HEK293 (cell line): ENCODE measurements at regions not wholly inside any gene's neighbourhood (a gene's known extent, or its start where the extent isn't known, plus 50 kb on each side); places are given as distances from the start of the nearest gene placed in this dataset.

ENCODE experiments used
- BCL11A ChIP-seq: fragments of 450-650 bp; formaldehyde crosslinking; IDR thresholded peaks from 2 replicates; pipeline ENCODE4 v1.5.1; 2016; ENCODE audit warnings: low read depth, missing biosample characterization, missing genetic modification characterization
- ELK4 ChIP-seq: IDR thresholded peaks from 2 replicates; pipeline ENCODE4 v1.6.1; 2011; ENCODE audit warnings: mild to moderate bottlenecking, low read depth, low read length, borderline replicate concordance
- GLI4 ChIP-seq: fragments of 450-650 bp; formaldehyde crosslinking; IDR thresholded peaks from 2 replicates; pipeline ENCODE4 v1.5.1; 2016; ENCODE audit warnings: missing biosample characterization, missing genetic modification characterization
- GLIS1 ChIP-seq: fragments of 450-650 bp; formaldehyde crosslinking; IDR thresholded peaks from 2 replicates; pipeline ENCODE4 v1.5.1; 2016; ENCODE audit warnings: missing biosample characterization, missing genetic modification characterization
- HIC1 ChIP-seq: fragments of 450-650 bp; formaldehyde crosslinking; IDR thresholded peaks from 2 replicates; pipeline ENCODE4 v1.5.1; 2016; ENCODE audit warnings: missing biosample characterization, missing genetic modification characterization
- KLF16 ChIP-seq: fragments of 450-650 bp; formaldehyde crosslinking; IDR thresholded peaks from 2 replicates; pipeline ENCODE4 v1.5.1; 2017; ENCODE audit warnings: missing biosample characterization, missing genetic modification characterization
- SALL2 ChIP-seq: fragments of 450-650 bp; formaldehyde crosslinking; IDR thresholded peaks from 2 replicates; pipeline ENCODE4 v1.5.0; 2017; ENCODE audit warnings: missing biosample characterization, mild to moderate bottlenecking, missing genetic modification characterization, borderline replicate concordance
- ZBTB48 ChIP-seq: fragments of 450-650 bp; formaldehyde crosslinking; IDR thresholded peaks from 2 replicates; pipeline ENCODE4 v1.5.1; 2016; ENCODE audit warnings: missing biosample characterization, missing genetic modification characterization
- ZFP69B ChIP-seq: fragments of 450-650 bp; formaldehyde crosslinking; IDR thresholded peaks from 2 replicates; pipeline ENCODE4 v1.5.1; 2016; ENCODE audit warnings: missing biosample characterization, missing genetic modification characterization
- ZNF132 ChIP-seq: fragments of 450-650 bp; formaldehyde crosslinking; IDR thresholded peaks from 2 replicates; pipeline ENCODE4 v1.5.1; 2017; ENCODE audit warnings: missing biosample characterization, missing genetic modification characterization, borderline replicate concordance
- ZNF175 ChIP-seq: fragments of 450-650 bp; formaldehyde crosslinking; IDR thresholded peaks from 2 replicates; pipeline ENCODE4 v1.5.1; 2016; ENCODE audit warnings: missing biosample characterization, missing genetic modification characterization
- ZNF2 ChIP-seq: fragments of 450-650 bp; formaldehyde crosslinking; IDR thresholded peaks from 2 replicates; pipeline ENCODE4 v1.5.1; 2016; ENCODE audit warnings: missing biosample characterization, missing genetic modification characterization
- ZNF350 ChIP-seq: fragments of 450-650 bp; formaldehyde crosslinking; IDR thresholded peaks from 2 replicates; pipeline ENCODE4 v1.5.0; 2017; ENCODE audit warnings: missing biosample characterization, mild to moderate bottlenecking, missing genetic modification characterization
- ZNF354C ChIP-seq: fragments of 450-650 bp; formaldehyde crosslinking; IDR thresholded peaks from 2 replicates; pipeline ENCODE4 v1.5.1; 2016; ENCODE audit warnings: missing biosample characterization, missing genetic modification characterization, low read depth, borderline replicate concordance
- ZNF473 ChIP-seq: fragments of 450-650 bp; formaldehyde crosslinking; IDR thresholded peaks from 2 replicates; pipeline ENCODE4 v1.5.1; 2017; ENCODE audit warnings: missing biosample characterization, missing genetic modification characterization
- ZNF48 ChIP-seq: fragments of 450-650 bp; formaldehyde crosslinking; IDR thresholded peaks from 2 replicates; pipeline ENCODE4 v1.5.1; 2016; ENCODE audit warnings: missing biosample characterization, missing genetic modification characterization
- ZNF544 ChIP-seq: fragments of 450-650 bp; formaldehyde crosslinking; IDR thresholded peaks from 2 replicates; pipeline ENCODE4 v1.5.0; 2017; ENCODE audit warnings: missing biosample characterization, missing genetic modification characterization
- ZNF645 ChIP-seq: fragments of 450-650 bp; formaldehyde crosslinking; IDR thresholded peaks from 2 replicates; pipeline ENCODE4; 2016; ENCODE audit warnings: missing biosample characterization, missing genetic modification characterization
- ZNF664 ChIP-seq: fragments of 450-650 bp; formaldehyde crosslinking; IDR thresholded peaks from 2 replicates; pipeline ENCODE4 v1.5.1; 2016; ENCODE audit warnings: missing biosample characterization, missing genetic modification characterization
- ZNF768 ChIP-seq: fragments of 450-650 bp; formaldehyde crosslinking; IDR thresholded peaks from 2 replicates; pipeline ENCODE4 v1.5.1; 2018; ENCODE audit warnings: missing biosample characterization, mild to moderate bottlenecking, missing genetic modification characterization
- ZSCAN4 ChIP-seq: fragments of 450-650 bp; formaldehyde crosslinking; IDR thresholded peaks from 2 replicates; pipeline ENCODE4 v1.5.1; 2017; ENCODE audit warnings: missing biosample characterization, missing genetic modification characterization
- TF ChIP-seq, protein P1 (sequence below): fragments of 450-650 bp; formaldehyde crosslinking; IDR thresholded peaks from 2 replicates; pipeline ENCODE4 v1.5.1; 2016; ENCODE audit warnings: missing biosample characterization, missing genetic modification characterization, borderline replicate concordance
- TF ChIP-seq, protein P2 (sequence below): fragments of 450-650 bp; formaldehyde crosslinking; IDR thresholded peaks from 2 replicates; pipeline ENCODE4 v1.5.1; 2016; ENCODE audit warnings: missing biosample characterization, missing genetic modification characterization
- TF ChIP-seq, protein P3 (sequence below): fragments of 450-650 bp; formaldehyde crosslinking; IDR thresholded peaks from 2 replicates; pipeline ENCODE4 v1.5.1; 2016; ENCODE audit warnings: missing biosample characterization, missing genetic modification characterization
- TF ChIP-seq, protein P4 (sequence below): fragments of 450-650 bp; IDR thresholded peaks from 2 replicates; pipeline ENCODE4 v1.5.1; 2018; ENCODE audit warnings: missing biosample characterization, mild to moderate bottlenecking, missing genetic modification characterization

GRCh38 chr1:30807318-30808066 is 49.9 kb upstream of the LAPTM5 start (continued):
- TF ChIP-seq ELK4 (no peak), ZNF350 (tag by site-specific recombination) (no peak), ZNF48 (tag by site-specific recombination) (no peak), ZFP69B (peak; percentile 39; the same call in 1 of the 2 replicates), SALL2 (tag by site-specific recombination) (no peak), ZNF132 (tag by site-specific recombination) (no peak), GLI4 (tag by site-specific recombination) (no peak), KLF16 (tag by site-specific recombination) (no peak; the same call in 1 of the 2 replicates), ZNF645 (tag by site-specific recombination) (no peak), HIC1 (tag by site-specific recombination) (no peak), ZNF544 (tag by site-specific recombination) (no peak), ZNF473 (tag by site-specific recombination) (no peak), ZSCAN4 (tag by site-specific recombination) (no peak), ZNF354C (no peak), ZNF768 (tag by site-specific recombination) (no peak), ZNF175 (tag by site-specific recombination) (no peak), BCL11A (tag by site-specific recombination) (no peak), ZNF664 (tag by site-specific recombination) (no peak), ZNF2 (tag by site-specific recombination) (no peak), GLIS1 (peak; percentile 99), ZBTB48 (tag by site-specific recombination) (no peak)
- TF ChIP-seq, protein P1, sequence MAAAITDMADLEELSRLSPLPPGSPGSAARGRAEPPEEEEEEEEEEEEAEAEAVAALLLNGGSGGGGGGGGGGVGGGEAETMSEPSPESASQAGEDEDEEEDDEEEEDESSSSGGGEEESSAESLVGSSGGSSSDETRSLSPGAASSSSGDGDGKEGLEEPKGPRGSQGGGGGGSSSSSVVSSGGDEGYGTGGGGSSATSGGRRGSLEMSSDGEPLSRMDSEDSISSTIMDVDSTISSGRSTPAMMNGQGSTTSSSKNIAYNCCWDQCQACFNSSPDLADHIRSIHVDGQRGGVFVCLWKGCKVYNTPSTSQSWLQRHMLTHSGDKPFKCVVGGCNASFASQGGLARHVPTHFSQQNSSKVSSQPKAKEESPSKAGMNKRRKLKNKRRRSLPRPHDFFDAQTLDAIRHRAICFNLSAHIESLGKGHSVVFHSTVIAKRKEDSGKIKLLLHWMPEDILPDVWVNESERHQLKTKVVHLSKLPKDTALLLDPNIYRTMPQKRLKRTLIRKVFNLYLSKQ (tag by site-specific recombination): no peak
- TF ChIP-seq, protein P2, sequence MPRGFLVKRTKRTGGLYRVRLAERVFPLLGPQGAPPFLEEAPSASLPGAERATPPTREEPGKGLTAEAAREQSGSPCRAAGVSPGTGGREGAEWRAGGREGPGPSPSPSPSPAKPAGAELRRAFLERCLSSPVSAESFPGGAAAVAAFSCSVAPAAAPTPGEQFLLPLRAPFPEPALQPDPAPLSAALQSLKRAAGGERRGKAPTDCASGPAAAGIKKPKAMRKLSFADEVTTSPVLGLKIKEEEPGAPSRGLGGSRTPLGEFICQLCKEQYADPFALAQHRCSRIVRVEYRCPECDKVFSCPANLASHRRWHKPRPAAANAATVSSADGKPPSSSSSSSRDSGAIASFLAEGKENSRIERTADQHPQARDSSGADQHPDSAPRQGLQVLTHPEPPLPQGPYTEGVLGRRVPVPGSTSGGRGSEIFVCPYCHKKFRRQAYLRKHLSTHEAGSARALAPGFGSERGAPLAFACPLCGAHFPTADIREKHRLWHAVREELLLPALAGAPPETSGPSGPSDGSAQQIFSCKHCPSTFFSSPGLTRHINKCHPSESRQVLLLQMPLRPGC (tag by site-specific recombination): peak; percentile 49; the same call in 1 of the 2 replicates
- TF ChIP-seq, protein P3, sequence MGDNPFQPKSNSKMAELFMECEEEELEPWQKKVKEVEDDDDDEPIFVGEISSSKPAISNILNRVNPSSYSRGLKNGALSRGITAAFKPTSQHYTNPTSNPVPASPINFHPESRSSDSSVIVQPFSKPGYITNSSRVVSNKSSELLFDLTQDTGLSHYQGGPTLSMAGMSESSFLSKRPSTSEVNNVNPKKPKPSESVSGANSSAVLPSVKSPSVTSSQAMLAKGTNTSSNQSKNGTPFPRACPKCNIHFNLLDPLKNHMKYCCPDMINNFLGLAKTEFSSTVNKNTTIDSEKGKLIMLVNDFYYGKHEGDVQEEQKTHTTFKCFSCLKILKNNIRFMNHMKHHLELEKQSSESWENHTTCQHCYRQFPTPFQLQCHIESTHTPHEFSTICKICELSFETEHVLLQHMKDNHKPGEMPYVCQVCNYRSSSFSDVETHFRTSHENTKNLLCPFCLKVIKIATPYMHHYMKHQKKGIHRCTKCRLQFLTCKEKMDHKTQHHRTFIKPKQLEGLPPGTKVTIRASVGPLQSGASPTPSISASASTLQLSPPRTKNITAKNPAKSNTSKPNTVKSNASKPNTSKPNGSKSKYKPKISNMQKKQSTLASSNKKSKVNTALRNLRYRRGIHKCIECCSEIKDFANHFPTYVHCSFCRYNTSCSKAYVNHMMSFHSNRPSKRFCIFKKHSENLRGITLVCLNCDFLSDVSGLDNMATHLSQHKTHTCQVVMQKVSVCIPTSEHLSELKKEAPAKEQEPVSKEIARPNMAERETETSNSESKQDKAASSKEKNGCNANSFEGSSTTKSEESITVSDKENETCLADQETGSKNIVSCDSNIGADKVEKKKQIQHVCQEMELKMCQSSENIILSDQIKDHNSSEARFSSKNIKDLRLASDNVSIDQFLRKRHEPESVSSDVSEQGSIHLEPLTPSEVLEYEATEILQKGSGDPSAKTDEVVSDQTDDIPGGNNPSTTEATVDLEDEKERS (tag by site-specific recombination): no peak
- TF ChIP-seq, protein P4, sequence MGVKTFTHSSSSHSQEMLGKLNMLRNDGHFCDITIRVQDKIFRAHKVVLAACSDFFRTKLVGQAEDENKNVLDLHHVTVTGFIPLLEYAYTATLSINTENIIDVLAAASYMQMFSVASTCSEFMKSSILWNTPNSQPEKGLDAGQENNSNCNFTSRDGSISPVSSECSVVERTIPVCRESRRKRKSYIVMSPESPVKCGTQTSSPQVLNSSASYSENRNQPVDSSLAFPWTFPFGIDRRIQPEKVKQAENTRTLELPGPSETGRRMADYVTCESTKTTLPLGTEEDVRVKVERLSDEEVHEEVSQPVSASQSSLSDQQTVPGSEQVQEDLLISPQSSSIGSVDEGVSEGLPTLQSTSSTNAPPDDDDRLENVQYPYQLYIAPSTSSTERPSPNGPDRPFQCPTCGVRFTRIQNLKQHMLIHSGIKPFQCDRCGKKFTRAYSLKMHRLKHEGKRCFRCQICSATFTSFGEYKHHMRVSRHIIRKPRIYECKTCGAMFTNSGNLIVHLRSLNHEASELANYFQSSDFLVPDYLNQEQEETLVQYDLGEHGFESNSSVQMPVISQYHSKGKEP (tag by site-specific recombination): peak; percentile 77; the same call in 1 of the 2 replicates
